Neural cell (in vitro differentiated cells): ENCODE measurements at regions not wholly inside any gene's neighbourhood (a gene's known extent, or its start where the extent isn't known, plus 50 kb on each side); places are given as distances from the start of the nearest gene placed in this dataset.

Experiments
- H2AFZ ChIP-seq: fragments of 200-600, 300-800 bp; sonication (generic), shearing (Covaris generic); 2 replicates; pipeline ENCODE4 v1.6.0; 2014; ENCODE audit warnings: low read depth, mild to moderate bottlenecking, antibody characterized with exemption, low read length, moderate library complexity
- H3F3A ChIP-seq: fragments of 200-600 bp; shearing (Covaris generic); 2 replicates; pipeline ENCODE4 v1.6.1; 2016; ENCODE audit warnings: mild to moderate bottlenecking, moderate library complexity, mixed read lengths, antibody characterized with exemption, low read length; ENCODE audit not compliant: insufficient read depth, poor library complexity, severe bottlenecking
- H3K27ac ChIP-seq: fragments of 200-600, 300-800 bp; sonication (generic), shearing (Covaris generic); 2 replicates; pipeline ENCODE4 v1.5.1; 2014; ENCODE audit warnings: mild to moderate bottlenecking, low read length, moderate library complexity
- H3K27me3 ChIP-seq: fragments of 300-800, 200-600 bp; sonication (generic), shearing (Covaris generic); 2 replicates; pipeline ENCODE4 v1.6.0; 2014; ENCODE audit warnings: mild to moderate bottlenecking, low read depth, low read length, moderate library complexity; ENCODE audit not compliant: insufficient read depth
- H3K36me3 ChIP-seq: fragments of 300-800, 200-600 bp; sonication (generic), shearing (Covaris generic); 2 replicates; pipeline ENCODE4 v1.5.1; 2014; ENCODE audit warnings: mild to moderate bottlenecking, antibody characterized with exemption, low read length, moderate library complexity; ENCODE audit not compliant: insufficient read depth
- H3K4me2 ChIP-seq: fragments of 300-800, 200-600 bp; sonication (generic), shearing (Covaris generic); 2 replicates; pipeline ENCODE4 v1.6.0; 2014; ENCODE audit warnings: mild to moderate bottlenecking, low read length
- H3K4me3 ChIP-seq: fragments of 300-800, 200-600 bp; sonication (generic), shearing (Covaris generic); 2 replicates; pipeline ENCODE4 v1.5.1; 2014; ENCODE audit warnings: mild to moderate bottlenecking, low read length, moderate library complexity
- H3K79me2 ChIP-seq: fragments of 200-600 bp; shearing (Covaris generic); replicated peaks from 2 replicates; pipeline ENCODE4 v1.6.0; 2014; ENCODE audit warnings: mild to moderate bottlenecking, low read length, moderate library complexity; ENCODE audit not compliant: insufficient read depth
- H3K9ac ChIP-seq: fragments of 300-800, 200-600 bp; sonication (generic), shearing (Covaris generic); 2 replicates; pipeline ENCODE4 v1.6.1; 2016; ENCODE audit warnings: mild to moderate bottlenecking, low read length, mixed read lengths
- H3K9me2 ChIP-seq: fragments of 200-600 bp; shearing (Covaris generic); 2 replicates; pipeline ENCODE4 v1.6.1; 2016; ENCODE audit warnings: mild to moderate bottlenecking, low read length, mixed read lengths; ENCODE audit not compliant: insufficient read depth
- H3K9me3 ChIP-seq: fragments of 200-600, 300-800 bp; sonication (generic), shearing (Covaris generic); 2 replicates; pipeline ENCODE4 v1.6.1; 2016; ENCODE audit warnings: mild to moderate bottlenecking, mixed run types, low read length, moderate library complexity, mixed read lengths
- H4K20me1 ChIP-seq: fragments of 200-600 bp; shearing (Covaris generic); 2 replicates; pipeline ENCODE4 v1.6.1; 2016; ENCODE audit warnings: mild to moderate bottlenecking, mixed run types; ENCODE audit not compliant: insufficient read depth
- EP300 ChIP-seq: fragments of 450-650 bp; conservative IDR thresholded peaks from 2 replicates; pipeline ENCODE4 v1.6.1; 2014; ENCODE audit warnings: antibody characterized with exemption, mild to moderate bottlenecking, moderate library complexity; ENCODE audit not compliant: poor library complexity, severe bottlenecking
- EZH2 ChIP-seq: fragments of 200-600, 300-800 bp; shearing (Covaris generic), sonication (generic); IDR thresholded peaks from 2 replicates; pipeline ENCODE4 v1.6.1; 2014; ENCODE audit warnings: antibody characterized with exemption, low read length, borderline replicate concordance, mild to moderate bottlenecking; ENCODE audit not compliant: insufficient read depth, poor library complexity, severe bottlenecking
- MXI1 ChIP-seq: fragments of 450-650 bp; conservative IDR thresholded peaks from 2 replicates; pipeline ENCODE4 v1.6.1; 2014; ENCODE audit warnings: antibody characterized with exemption, mild to moderate bottlenecking; ENCODE audit not compliant: poor library complexity, severe bottlenecking
- POLR2AphosphoS5 ChIP-seq: IDR thresholded peaks from 2 replicates; pipeline ENCODE4 v1.6.1; 2012
- RAD21 ChIP-seq: fragments of 450-650 bp; conservative IDR thresholded peaks from 2 replicates; pipeline ENCODE4 v1.6.1; 2014; ENCODE audit warnings: antibody characterized with exemption, mild to moderate bottlenecking, moderate library complexity
- REST ChIP-seq: IDR thresholded peaks from 2 replicates; pipeline ENCODE4 v1.6.1; 2012; ENCODE audit warnings: borderline replicate concordance
- SMC3 ChIP-seq: fragments of 450-650 bp; conservative IDR thresholded peaks from 2 replicates; pipeline ENCODE4 v1.6.1; 2014; ENCODE audit warnings: antibody characterized with exemption, mild to moderate bottlenecking, moderate library complexity; ENCODE audit not compliant: poor library complexity
- TAF1 ChIP-seq: IDR thresholded peaks from 2 replicates; pipeline ENCODE4 v1.6.1; 2012; ENCODE audit warnings: low read depth
- TF ChIP-seq, protein P1 (sequence below): fragments of 450-650 bp; IDR thresholded peaks from 2 replicates; pipeline ENCODE4 v1.5.1; 2014; ENCODE audit warnings: antibody characterized with exemption, mild to moderate bottlenecking, moderate library complexity; ENCODE audit not compliant: poor library complexity, severe bottlenecking

GRCh38 chr1:54460861-54461387 is 54.7 kb upstream of the SSBP3 start:
- Histone ChIP-seq H3K9me2 (no peaks in the 10 kb centered on the region), H3K9ac (no peak overlapping the region), H3K4me3 (no peak overlapping the region), H4K20me1 (no peaks in the 10 kb centered on the region), H2AFZ (no peak overlapping the region), H3F3A (no peaks in the 10 kb centered on the region), H3K9me3 (no peaks in the 10 kb centered on the region), H3K27me3 (no peaks in the 10 kb centered on the region), H3K79me2 (no peaks in the 10 kb centered on the region), H3K36me3 (no peaks in the 10 kb centered on the region), H3K4me2 (no peak overlapping the region), H3K27ac (no peak overlapping the region)
- TF ChIP-seq TAF1 (no peak), RAD21 (no peak), REST (no peak), EP300 (no peak), EZH2 (no peak), MXI1 (no peak), POLR2AphosphoS5 (no peak), SMC3 (no peak)
- TF ChIP-seq, protein P1, sequence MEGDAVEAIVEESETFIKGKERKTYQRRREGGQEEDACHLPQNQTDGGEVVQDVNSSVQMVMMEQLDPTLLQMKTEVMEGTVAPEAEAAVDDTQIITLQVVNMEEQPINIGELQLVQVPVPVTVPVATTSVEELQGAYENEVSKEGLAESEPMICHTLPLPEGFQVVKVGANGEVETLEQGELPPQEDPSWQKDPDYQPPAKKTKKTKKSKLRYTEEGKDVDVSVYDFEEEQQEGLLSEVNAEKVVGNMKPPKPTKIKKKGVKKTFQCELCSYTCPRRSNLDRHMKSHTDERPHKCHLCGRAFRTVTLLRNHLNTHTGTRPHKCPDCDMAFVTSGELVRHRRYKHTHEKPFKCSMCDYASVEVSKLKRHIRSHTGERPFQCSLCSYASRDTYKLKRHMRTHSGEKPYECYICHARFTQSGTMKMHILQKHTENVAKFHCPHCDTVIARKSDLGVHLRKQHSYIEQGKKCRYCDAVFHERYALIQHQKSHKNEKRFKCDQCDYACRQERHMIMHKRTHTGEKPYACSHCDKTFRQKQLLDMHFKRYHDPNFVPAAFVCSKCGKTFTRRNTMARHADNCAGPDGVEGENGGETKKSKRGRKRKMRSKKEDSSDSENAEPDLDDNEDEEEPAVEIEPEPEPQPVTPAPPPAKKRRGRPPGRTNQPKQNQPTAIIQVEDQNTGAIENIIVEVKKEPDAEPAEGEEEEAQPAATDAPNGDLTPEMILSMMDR = no peak

GRCh38 chr1:54460351-54460750 is 54.2 kb upstream of the SSBP3 start:
- H3K4me2 ChIP-seq = no peak overlapping the region
- H3K4me3 ChIP-seq = no peak overlapping the region
- TF ChIP-seq, protein P1 = no peak
- TF ChIP-seq POLR2AphosphoS5 (no peak), SMC3 (no peak), MXI1 (no peak), EP300 (no peak), TAF1 (no peak), EZH2 (no peak), RAD21 (no peak), REST (no peak)
- no peaks in the 10 kb centered on the region for H3K9me2 ChIP-seq
- H3K27ac ChIP-seq = no peak overlapping the region
- no peaks in the 10 kb centered on the region for H3K27me3 ChIP-seq
- H3K9me3 ChIP-seq = no peaks in the 10 kb centered on the region
- no peaks in the 10 kb centered on the region for H4K20me1 ChIP-seq
- no peaks in the 10 kb centered on the region for H3F3A ChIP-seq
- H2AFZ ChIP-seq = no peak overlapping the region
- H3K9ac ChIP-seq = no peak overlapping the region
- no peaks in the 10 kb centered on the region for H3K79me2 ChIP-seq
- no peaks in the 10 kb centered on the region for H3K36me3 ChIP-seq
